ENCODE measurements at regions not wholly inside any gene's neighbourhood (a gene's known extent, or its start where the extent isn't known, plus 50 kb on each side); places are given as distances from the start of the nearest gene placed in this dataset.

GRCh38 chr10:62610649-62611229, 193.8 kb upstream of the ADO start:
- Mint-ChIP-seq H3K27ac (no peak overlapping the region), H3K4me3 (no peak overlapping the region), H3K27me3 (peaks cover 5% of the 10 kb centered on the region), H3K9me3 (no peaks in the 10 kb centered on the region), H3K4me1 (peaks cover 51% of the 10 kb centered on the region), H3K36me3 (ENCODE audit: low read depth) (no peaks in the 10 kb centered on the region)
- peak; percentile 53 for ATAC-seq
- peak; percentile 74 for DNase-seq

DNA sequence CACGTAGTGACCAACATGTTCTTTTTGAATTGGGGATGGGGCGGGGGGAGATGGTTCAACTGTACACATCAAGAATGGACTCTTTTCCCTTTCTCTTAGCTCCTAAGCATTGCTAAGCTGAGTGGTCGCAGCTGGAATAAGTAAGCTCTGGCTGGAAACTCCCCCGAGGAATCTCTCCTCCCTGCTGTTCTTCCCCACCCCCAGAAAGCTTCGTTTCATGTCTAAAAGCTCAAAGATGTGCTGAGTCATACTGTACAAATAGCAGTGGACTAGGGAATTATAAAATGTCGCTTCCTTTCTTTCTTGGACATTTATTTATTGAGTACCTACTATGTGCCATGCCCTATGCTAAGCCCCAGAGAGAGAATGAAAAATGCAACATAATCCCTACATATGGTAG, 191.1 kb upstream of the ADO start:
- Mint-ChIP-seq H3K4me1 (peaks cover 60% of the 10 kb centered on the region), H3K27ac (peak overlapping the region; percentile 21), H3K4me3 (no peak overlapping the region), H3K27me3 (peaks cover 9% of the 10 kb centered on the region), H3K9me3 (no peaks in the 10 kb centered on the region), H3K36me3 (ENCODE audit: low read depth) (no peaks in the 10 kb centered on the region)
- ATAC-seq (no peak), DNase-seq (no peak)

DNA sequence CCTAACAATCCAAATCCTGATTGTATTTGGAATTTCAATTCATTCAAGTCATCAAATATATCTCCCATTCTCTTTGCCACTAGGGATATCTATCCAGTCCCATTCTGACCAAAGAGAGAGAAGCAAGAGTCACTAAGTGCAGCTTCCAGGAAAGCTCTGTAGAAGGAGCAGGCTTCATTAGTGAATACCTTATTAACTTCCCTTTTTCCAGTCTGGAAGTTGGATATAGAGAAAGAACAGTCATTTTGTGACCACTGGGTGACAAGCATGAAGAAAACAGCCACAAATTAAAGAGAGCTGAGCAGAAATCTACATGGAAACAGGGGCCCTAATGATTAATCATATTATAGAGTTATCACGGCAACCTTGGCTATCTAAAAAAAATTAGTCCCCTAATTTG, 190.7 kb upstream of the ADO start:
- Mint-ChIP-seq H3K27me3 (peaks cover 9% of the 10 kb centered on the region), H3K27ac (peak overlapping the region; percentile 82), H3K4me1 (peaks cover 63% of the 10 kb centered on the region), H3K4me3 (no peak overlapping the region), H3K36me3 (ENCODE audit: low read depth) (no peaks in the 10 kb centered on the region), H3K9me3 (no peaks in the 10 kb centered on the region)
- ATAC-seq (no peak), DNase-seq (no peak)

- H3K9me3 Mint-ChIP-seq: no peaks in the 10 kb centered on the region
- H3K27ac Mint-ChIP-seq: peak overlapping the region; percentile 82
- H3K27me3 Mint-ChIP-seq: peaks cover 9% of the 10 kb centered on the region
- no peak overlapping the region for H3K4me3 Mint-ChIP-seq
- ATAC-seq: peak; percentile 94
- DNase-seq: peak; percentile 40
- H3K36me3 Mint-ChIP-seq (ENCODE audit: low read depth): no peaks in the 10 kb centered on the region
- H3K4me1 Mint-ChIP-seq: peaks cover 69% of the 10 kb centered on the region
Measured at GRCh38 chr10:62614389-62615157, 189.9 kb upstream of the ADO start.

- no peak overlapping the region for H3K27ac Mint-ChIP-seq
- DNase-seq: no peak
- no peak for ATAC-seq
Measured at GRCh38 chr10:62616885-62617590, 187.5 kb upstream of the ADO start.

GRCh38 chr10:62617652-62618051, 186.9 kb upstream of the ADO start:
- H3K36me3 Mint-ChIP-seq (ENCODE audit: low read depth): no peaks in the 10 kb centered on the region
- H3K27ac Mint-ChIP-seq: no peak overlapping the region
- H3K4me1 Mint-ChIP-seq: peaks cover 64% of the 10 kb centered on the region
- peaks cover 4% of the 10 kb centered on the region for H3K27me3 Mint-ChIP-seq
- DNase-seq (no peak), ATAC-seq (no peak)
- no peaks in the 10 kb centered on the region for H3K9me3 Mint-ChIP-seq
- no peak overlapping the region for H3K4me3 Mint-ChIP-seq

More at GRCh38 chr10:62616885-62617590, 187.5 kb upstream of the ADO start:
- peaks cover 4% of the 10 kb centered on the region for H3K27me3 Mint-ChIP-seq
- H3K36me3 Mint-ChIP-seq (ENCODE audit: low read depth): no peaks in the 10 kb centered on the region
- H3K4me3 Mint-ChIP-seq: no peak overlapping the region
- H3K4me1 Mint-ChIP-seq: peaks cover 67% of the 10 kb centered on the region
- H3K9me3 Mint-ChIP-seq: no peaks in the 10 kb centered on the region

DNA sequence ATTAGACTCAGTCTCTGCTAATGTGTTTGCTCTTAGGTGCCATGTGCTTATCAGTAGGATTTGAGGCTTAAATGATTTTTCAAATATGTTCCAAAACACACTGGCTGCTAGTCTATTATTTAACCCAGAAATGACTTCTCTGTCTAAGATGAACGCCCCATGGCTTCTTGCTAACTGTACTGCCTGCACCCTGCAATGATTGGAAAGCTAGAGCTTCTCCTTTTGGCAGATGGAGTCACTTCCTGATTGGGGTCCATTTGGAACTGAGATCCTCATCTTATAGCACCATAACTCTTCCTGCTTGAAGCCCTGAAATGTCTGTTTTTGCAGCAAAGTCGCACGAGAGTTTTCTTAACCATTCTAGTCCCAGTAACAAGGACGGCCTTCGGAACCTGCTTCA, 186.5 kb upstream of the ADO start:
- no peaks in the 10 kb centered on the region for H3K36me3 Mint-ChIP-seq (ENCODE audit: low read depth)
- H3K4me1 Mint-ChIP-seq: peaks cover 60% of the 10 kb centered on the region
- no peaks in the 10 kb centered on the region for H3K9me3 Mint-ChIP-seq
- peaks cover 4% of the 10 kb centered on the region for H3K27me3 Mint-ChIP-seq
- no peak for DNase-seq
- no peak for ATAC-seq
- no peak overlapping the region for H3K4me3 Mint-ChIP-seq
- no peak overlapping the region for H3K27ac Mint-ChIP-seq

- ATAC-seq (no peak), DNase-seq (no peak)
- Mint-ChIP-seq H3K4me3 (no peak overlapping the region), H3K27ac (no peak overlapping the region), H3K9me3 (no peaks in the 10 kb centered on the region), H3K36me3 (ENCODE audit: low read depth) (no peaks in the 10 kb centered on the region), H3K27me3 (peaks cover 4% of the 10 kb centered on the region), H3K4me1 (peaks cover 52% of the 10 kb centered on the region)
Measured at GRCh38 chr10:62618576-62619412, 185.7 kb upstream of the ADO start.

DNA sequence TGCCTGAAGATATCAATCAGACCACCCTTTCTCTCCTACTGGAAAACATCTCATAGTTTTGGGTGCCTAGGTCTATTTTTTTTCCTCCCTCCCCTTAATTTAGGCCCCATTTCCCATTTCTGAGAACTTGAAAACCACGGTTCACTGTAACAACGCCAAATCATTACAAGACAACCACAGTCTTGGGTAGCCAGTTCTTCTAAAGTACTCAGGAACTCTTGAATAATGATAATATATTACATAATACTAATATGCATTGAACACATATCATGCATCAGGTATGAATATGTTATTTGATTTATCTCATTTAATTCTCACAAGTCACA, 185.1 kb upstream of the ADO start:
- no peaks in the 10 kb centered on the region for H3K9me3 Mint-ChIP-seq
- H3K4me1 Mint-ChIP-seq: peaks cover 46% of the 10 kb centered on the region
- no peak overlapping the region for H3K4me3 Mint-ChIP-seq
- no peaks in the 10 kb centered on the region for H3K36me3 Mint-ChIP-seq (ENCODE audit: low read depth)
- DNase-seq (no peak), ATAC-seq (no peak)
- peaks cover 4% of the 10 kb centered on the region for H3K27me3 Mint-ChIP-seq
- H3K27ac Mint-ChIP-seq: no peak overlapping the region

DNA sequence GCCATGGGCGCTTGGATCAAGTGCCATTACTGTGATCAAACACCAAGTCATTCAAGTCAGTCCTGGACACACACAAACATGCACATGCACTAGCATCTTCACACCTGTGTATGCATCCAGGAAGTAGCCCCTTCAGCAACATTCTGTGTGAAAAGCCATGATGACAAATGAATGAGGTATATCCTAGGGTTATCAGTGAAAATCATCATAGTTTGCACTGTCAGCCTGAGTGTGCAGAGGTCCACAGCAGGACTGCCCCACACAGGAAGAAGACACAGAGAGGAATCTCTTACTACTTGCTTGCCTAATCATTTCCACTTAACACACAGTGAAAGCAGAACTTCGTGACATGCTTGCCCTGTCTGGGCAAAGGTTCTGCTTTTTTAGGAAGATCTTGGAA, 184.0 kb upstream of the ADO start:
- peak; percentile 68 for ATAC-seq
- Mint-ChIP-seq H3K27ac (no peak overlapping the region), H3K9me3 (no peaks in the 10 kb centered on the region), H3K4me1 (peaks cover 35% of the 10 kb centered on the region), H3K36me3 (ENCODE audit: low read depth) (no peaks in the 10 kb centered on the region), H3K4me3 (no peak overlapping the region), H3K27me3 (peaks cover 4% of the 10 kb centered on the region)
- DNase-seq: no peak

DNA sequence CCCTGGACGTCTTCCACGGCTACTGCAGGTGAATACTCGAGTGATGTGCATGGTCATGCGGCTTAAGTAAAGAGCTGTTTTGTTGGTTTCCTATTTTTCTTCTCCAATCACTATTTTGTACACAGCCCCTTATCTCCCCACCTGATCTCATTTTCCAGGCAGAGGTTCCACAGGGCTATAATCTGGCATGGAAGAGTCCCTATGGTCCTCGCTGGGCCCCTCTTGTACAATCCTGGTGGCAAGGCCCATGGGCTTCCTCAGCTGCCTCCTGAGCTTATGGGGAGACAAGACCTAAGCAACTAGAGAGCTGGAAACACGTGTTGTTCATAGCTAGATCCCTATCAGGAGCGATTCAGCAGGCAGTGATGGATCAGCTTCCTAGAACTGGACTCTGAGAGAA, 181.3 kb upstream of the ADO start:
- ATAC-seq (no peak), DNase-seq (no peak)
- Mint-ChIP-seq H3K27me3 (peaks cover under 1% of the 10 kb centered on the region), H3K36me3 (ENCODE audit: low read depth) (no peaks in the 10 kb centered on the region), H3K9me3 (no peaks in the 10 kb centered on the region), H3K4me3 (no peak overlapping the region), H3K27ac (no peak overlapping the region), H3K4me1 (peaks cover 45% of the 10 kb centered on the region)

DNA sequence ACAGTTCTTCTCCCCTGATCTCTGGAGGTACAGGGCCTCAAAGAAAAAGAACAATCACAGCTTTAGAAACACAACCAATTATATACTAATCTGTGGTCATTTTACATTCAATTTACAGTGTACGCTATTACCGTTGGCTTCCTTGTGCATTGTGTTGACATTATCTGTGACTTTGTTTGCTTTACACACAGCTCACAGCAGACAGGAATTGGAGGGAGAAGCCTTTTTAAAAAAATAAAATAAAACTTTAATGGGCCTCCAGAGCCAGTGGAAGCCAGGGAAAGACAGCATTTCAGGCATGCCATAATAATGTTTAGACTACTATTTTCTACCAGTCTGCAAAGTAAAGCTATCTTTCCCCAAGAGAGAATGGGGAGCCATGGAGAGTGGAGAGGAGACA, 179.0 kb upstream of the ADO start:
- no peak overlapping the region for H3K27ac Mint-ChIP-seq
- no peaks in the 10 kb centered on the region for H3K27me3 Mint-ChIP-seq
- no peak for DNase-seq
- no peak for ATAC-seq
- H3K4me3 Mint-ChIP-seq: no peak overlapping the region
- H3K9me3 Mint-ChIP-seq: no peaks in the 10 kb centered on the region
- peaks cover 26% of the 10 kb centered on the region for H3K4me1 Mint-ChIP-seq
- no peaks in the 10 kb centered on the region for H3K36me3 Mint-ChIP-seq (ENCODE audit: low read depth)

GRCh38 chr10:62626079-62626478, 178.4 kb upstream of the ADO start:
- peaks cover 1% of the 10 kb centered on the region for H3K36me3 Mint-ChIP-seq (ENCODE audit: low read depth)

GRCh38 chr10:62626817-62627216, 177.7 kb upstream of the ADO start:
- peak; percentile 91 for ATAC-seq
- peaks cover 29% of the 10 kb centered on the region for H3K4me1 Mint-ChIP-seq
- peaks cover 1% of the 10 kb centered on the region for H3K36me3 Mint-ChIP-seq (ENCODE audit: low read depth)
- peak; percentile 44 for DNase-seq
- no peaks in the 10 kb centered on the region for H3K27me3 Mint-ChIP-seq
- no peaks in the 10 kb centered on the region for H3K9me3 Mint-ChIP-seq
- no peak overlapping the region for H3K4me3 Mint-ChIP-seq
- H3K27ac Mint-ChIP-seq: peak overlapping the region; percentile 65

More at GRCh38 chr10:62626079-62626478, 178.4 kb upstream of the ADO start:
- peaks cover 25% of the 10 kb centered on the region for H3K4me1 Mint-ChIP-seq
- ATAC-seq (no peak), DNase-seq (no peak)
- H3K27me3 Mint-ChIP-seq: no peaks in the 10 kb centered on the region
- H3K9me3 Mint-ChIP-seq: no peaks in the 10 kb centered on the region
- H3K4me3 Mint-ChIP-seq: no peak overlapping the region
- no peak overlapping the region for H3K27ac Mint-ChIP-seq
